ENCODE measurements at regions not wholly inside any gene's neighbourhood (a gene's known extent, or its start where the extent isn't known, plus 50 kb on each side); places are given as distances from the start of the nearest gene placed in this dataset.
A peak's percentile ranks its signal among the peaks of the same experiment; 100 is the strongest.

DNA sequence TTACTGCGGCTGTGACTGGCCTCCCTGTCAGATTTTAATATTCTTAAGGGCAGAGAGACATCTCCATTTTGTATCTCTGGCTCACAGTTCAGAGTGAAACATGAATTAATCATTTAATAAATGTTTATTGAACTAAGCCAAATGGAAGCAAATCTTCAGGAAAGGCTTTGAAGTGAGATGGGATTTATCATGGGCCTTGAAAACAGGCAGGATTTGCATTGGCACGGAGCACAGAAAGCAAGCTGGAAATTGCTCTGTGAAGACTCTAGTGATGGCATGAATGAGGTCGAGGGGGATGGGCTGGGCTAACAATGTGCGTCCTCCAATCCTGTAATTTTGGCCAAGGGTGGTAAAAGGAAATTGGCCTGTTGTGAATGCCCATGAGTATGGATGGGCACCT, 369.8 kb upstream of the SOX11 start:
- ChIA-PET CTCF (no interaction called here), POLR2A (no interaction called here)
- H3K36me3 Mint-ChIP-seq (ENCODE audit: low read depth): no peaks in the 10 kb centered on the region
- H3K4me3 Mint-ChIP-seq: no peak overlapping the region
- no peak for DNase-seq
- no peaks in the 10 kb centered on the region for H3K9me3 Mint-ChIP-seq
- no peaks in the 10 kb centered on the region for H3K4me1 Mint-ChIP-seq
- no peaks in the 10 kb centered on the region for H3K27me3 Mint-ChIP-seq
- no peak overlapping the region for H3K27ac Mint-ChIP-seq

DNA sequence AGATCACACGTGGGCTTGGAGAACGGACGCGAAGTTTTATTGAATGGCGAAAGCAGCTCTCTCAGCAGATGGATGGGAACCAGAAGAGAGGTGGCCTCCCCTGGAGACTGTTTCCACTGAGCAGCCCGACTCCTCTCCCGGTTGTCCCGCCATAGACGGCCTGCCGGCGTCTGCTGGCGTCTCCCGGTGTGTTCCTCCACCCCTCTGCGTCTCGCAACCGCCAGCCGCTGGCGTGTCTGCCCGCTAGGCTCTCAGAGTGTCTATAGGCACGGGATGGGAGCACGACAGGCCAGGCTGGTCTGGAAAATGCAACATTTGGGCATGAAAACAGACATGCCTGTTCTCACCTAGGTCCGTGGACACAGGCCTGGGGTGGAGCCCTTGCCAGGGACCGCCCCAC, 366.7 kb upstream of the SOX11 start:
- Mint-ChIP-seq H3K27me3 (no peaks in the 10 kb centered on the region), H3K4me3 (no peak overlapping the region), H3K27ac (no peak overlapping the region), H3K9me3 (no peaks in the 10 kb centered on the region), H3K36me3 (ENCODE audit: low read depth) (no peaks in the 10 kb centered on the region), H3K4me1 (no peaks in the 10 kb centered on the region)
- POLR2A ChIA-PET: no interaction called here
- CTCF ChIA-PET: no interaction called here
- no peak for DNase-seq

DNA sequence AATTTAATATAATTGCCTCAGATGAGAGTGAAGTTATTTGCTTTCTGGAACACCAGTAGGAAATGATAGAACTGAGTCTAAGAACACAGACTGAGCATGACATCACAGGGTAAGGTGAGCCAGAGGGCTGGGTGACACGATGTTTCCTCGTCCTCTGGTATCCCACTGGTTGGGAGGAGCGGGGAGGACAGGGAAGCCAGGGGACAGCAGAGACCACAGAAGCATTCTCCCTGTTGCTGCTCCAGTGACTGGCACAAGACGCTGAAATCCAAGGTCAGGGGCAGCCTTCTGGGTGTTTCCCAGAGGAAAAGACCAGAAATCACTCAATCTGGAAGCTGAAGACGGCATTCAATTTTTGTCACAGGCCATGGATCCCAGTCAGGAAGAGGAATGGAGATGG, 363.4 kb upstream of the SOX11 start:
- ChIA-PET POLR2A (no interaction called here), CTCF (interaction anchor here (0.6 kb wide), 1 partner anchor 941 kb away, joined by 4 read pairs; no protein-coding TSS in a partner anchor)
- H3K4me3 Mint-ChIP-seq: no peak overlapping the region
- H3K27me3 Mint-ChIP-seq: no peaks in the 10 kb centered on the region
- no peaks in the 10 kb centered on the region for H3K36me3 Mint-ChIP-seq (ENCODE audit: low read depth)
- peaks cover 3% of the 10 kb centered on the region for H3K9me3 Mint-ChIP-seq
- DNase-seq: no peak
- H3K27ac Mint-ChIP-seq: no peak overlapping the region
- H3K4me1 Mint-ChIP-seq: no peaks in the 10 kb centered on the region

DNA sequence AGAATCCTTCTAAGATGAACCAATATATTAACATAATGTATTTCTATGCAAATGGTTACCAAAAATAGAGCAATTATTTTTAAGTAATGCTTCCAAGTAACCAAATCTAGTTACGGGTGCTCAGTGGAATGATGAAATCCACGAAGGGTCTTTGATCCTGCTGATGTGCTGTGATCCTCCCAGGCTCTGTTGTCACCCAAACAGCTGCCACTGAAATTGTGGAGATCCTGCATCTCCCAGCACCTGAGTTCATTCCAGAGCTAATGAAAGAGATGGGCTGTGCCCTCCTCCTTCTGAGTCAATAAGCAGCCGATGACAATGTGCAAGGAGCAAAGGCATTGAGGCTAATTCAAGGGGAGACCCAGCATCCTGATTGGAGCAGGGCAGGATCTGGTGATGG, 362.4 kb upstream of the SOX11 start:
- Mint-ChIP-seq H3K36me3 (ENCODE audit: low read depth) (no peaks in the 10 kb centered on the region), H3K27ac (no peak overlapping the region), H3K4me3 (no peak overlapping the region), H3K4me1 (no peaks in the 10 kb centered on the region), H3K9me3 (peaks cover 3% of the 10 kb centered on the region), H3K27me3 (no peaks in the 10 kb centered on the region)
- ChIA-PET POLR2A (no interaction called here), CTCF (no interaction called here)
- DNase-seq: no peak

DNA sequence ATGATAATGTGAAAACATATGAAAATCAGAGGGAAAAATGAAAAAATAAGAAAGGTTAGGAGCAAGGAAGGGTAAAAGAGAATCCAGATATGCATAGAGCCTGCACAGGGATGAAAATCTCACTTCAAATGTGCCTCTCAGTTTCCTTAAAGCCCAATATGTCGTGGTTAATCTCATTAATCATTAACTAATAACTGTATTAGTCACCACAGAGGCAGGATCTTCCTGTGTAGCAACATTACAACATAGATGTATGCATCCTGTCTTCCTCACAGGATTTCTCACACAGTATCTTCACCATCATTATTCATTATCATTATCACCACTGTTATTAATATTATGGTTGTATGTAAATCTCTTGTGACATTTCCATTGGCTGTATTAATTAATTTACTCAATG, 361.2 kb upstream of the SOX11 start:
- DNase-seq: no peak
- Mint-ChIP-seq H3K4me3 (no peak overlapping the region), H3K27ac (no peak overlapping the region), H3K36me3 (ENCODE audit: low read depth) (no peaks in the 10 kb centered on the region), H3K9me3 (peaks cover 3% of the 10 kb centered on the region), H3K27me3 (no peaks in the 10 kb centered on the region), H3K4me1 (no peaks in the 10 kb centered on the region)
- ChIA-PET CTCF (no interaction called here), POLR2A (no interaction called here)

DNA sequence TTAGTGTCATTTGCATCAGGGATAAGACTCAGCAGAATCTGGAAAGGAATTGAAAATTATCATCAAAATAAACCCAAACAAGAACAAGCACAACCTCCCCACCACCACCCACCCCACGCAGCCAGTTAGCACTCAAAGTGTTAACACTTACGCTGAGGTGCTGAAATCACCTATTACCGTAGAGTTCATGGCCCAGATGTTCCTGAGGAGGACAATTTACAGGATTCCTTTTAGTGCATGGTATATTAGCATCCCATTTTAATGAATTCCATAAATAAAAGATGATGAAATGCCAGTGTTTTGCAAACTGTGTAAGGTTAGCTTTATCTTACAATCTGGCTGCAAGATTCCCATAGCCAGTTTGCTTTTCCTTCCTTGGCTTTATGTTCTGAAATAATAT, 359.3 kb upstream of the SOX11 start:
- H3K9me3 Mint-ChIP-seq: peaks cover 3% of the 10 kb centered on the region
- H3K27ac Mint-ChIP-seq: no peak overlapping the region
- H3K4me1 Mint-ChIP-seq: no peaks in the 10 kb centered on the region
- DNase-seq: no peak
- ChIA-PET POLR2A (no interaction called here), CTCF (no interaction called here)
- H3K27me3 Mint-ChIP-seq: no peaks in the 10 kb centered on the region
- H3K4me3 Mint-ChIP-seq: no peak overlapping the region
- no peaks in the 10 kb centered on the region for H3K36me3 Mint-ChIP-seq (ENCODE audit: low read depth)

DNA sequence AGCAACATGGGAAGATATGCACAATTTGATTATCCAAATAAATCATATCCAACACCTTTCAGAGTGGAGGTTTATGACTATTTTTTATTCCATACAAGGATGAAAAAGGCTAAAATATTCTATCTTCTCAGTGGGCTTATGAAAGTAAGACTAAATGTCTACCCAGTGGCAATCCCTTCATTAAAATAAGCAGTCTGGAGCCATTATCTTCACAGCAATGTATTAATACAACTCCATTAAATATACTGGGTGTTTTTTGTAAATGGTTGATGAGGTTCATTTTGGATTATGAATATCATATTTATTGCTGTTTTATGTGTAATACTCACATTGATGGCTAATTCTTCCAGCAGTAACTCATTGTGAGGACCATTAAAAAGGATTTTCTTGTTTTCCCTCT, 352.7 kb upstream of the SOX11 start:
- H3K4me1 Mint-ChIP-seq: no peaks in the 10 kb centered on the region
- DNase-seq: no peak
- ChIA-PET POLR2A (no interaction called here), CTCF (no interaction called here)
- no peaks in the 10 kb centered on the region for H3K27me3 Mint-ChIP-seq
- H3K4me3 Mint-ChIP-seq: no peak overlapping the region
- no peaks in the 10 kb centered on the region for H3K36me3 Mint-ChIP-seq (ENCODE audit: low read depth)
- H3K9me3 Mint-ChIP-seq: peaks cover 3% of the 10 kb centered on the region
- H3K27ac Mint-ChIP-seq: no peak overlapping the region

DNA sequence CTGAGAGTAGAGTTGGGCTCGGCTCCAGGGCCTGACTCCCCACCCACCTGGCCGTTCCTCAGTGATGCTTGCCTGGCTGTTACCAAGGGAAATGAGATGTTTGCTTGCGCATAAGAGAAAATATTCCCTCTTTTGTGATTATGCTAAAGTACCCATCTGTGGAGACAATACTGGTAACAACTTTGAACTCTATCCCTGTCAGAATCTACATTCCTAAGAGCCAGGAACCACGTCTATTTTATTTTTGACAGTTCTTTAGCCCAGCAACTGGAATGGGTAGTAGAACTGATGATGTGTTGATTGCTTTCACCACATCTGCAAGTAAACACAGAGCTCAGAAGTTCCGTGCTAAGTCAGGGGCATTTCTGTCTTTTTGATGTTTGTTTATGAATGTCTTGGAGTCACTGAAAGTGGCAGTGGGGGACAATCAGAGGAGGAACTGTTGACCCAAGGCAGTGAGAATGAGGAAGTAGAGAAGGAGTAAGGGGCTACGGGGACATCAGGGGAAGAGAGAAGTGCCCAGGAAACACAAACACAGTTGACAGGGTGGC, 348.3 kb upstream of the SOX11 start:
- CTCF ChIA-PET: no interaction called here
- Mint-ChIP-seq H3K27me3 (no peaks in the 10 kb centered on the region), H3K36me3 (ENCODE audit: low read depth) (no peaks in the 10 kb centered on the region), H3K4me1 (no peaks in the 10 kb centered on the region), H3K27ac (no peak overlapping the region), H3K9me3 (no peaks in the 10 kb centered on the region), H3K4me3 (no peak overlapping the region)
- POLR2A ChIA-PET: no interaction called here
- no peak for DNase-seq

DNA sequence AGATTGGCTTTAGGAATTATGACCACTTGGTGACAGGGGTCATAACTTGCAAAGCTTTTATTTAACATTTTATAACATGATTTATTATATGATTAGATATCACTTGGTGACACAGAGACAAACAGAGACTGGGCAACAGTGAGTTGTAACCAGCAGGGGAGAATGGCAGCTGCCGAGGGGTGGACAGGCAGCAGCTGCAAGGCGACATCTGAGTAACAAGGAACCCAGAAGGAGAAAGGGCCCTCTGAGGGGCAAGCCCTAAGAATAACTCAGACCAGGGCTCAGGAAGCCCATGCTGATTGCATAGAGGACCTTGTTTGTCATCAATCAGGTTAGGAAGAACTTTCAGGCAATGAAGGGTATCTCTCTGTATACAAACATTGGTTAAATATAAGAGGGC, 339.9 kb upstream of the SOX11 start:
- Mint-ChIP-seq H3K36me3 (ENCODE audit: low read depth) (no peaks in the 10 kb centered on the region), H3K27me3 (no peaks in the 10 kb centered on the region), H3K9me3 (no peaks in the 10 kb centered on the region), H3K27ac (no peak overlapping the region), H3K4me3 (no peak overlapping the region), H3K4me1 (no peaks in the 10 kb centered on the region)
- ChIA-PET POLR2A (no interaction called here), CTCF (no interaction called here)
- DNase-seq: no peak

DNA sequence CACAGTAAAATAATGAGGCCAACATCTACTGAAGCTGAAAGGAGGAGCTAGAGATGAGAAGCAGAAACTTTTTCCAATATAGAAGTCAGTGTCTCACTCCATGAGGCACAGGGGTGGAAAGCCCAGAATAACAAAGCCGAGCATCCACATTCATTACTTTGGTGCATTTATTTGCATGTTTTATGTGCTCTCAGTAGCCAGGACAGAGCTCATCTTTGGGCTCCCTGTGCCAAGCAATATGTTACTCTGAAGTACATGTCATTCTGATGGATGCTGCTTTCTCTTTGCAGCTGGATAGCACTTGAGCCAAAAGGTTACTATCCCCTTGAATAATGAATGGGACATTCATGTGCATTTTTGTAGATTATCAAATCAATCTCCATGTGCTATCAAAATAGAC, 338.6 kb upstream of the SOX11 start:
- no peaks in the 10 kb centered on the region for H3K4me1 Mint-ChIP-seq
- H3K36me3 Mint-ChIP-seq (ENCODE audit: low read depth): no peaks in the 10 kb centered on the region
- no peak for DNase-seq
- CTCF ChIA-PET: no interaction called here
- no peaks in the 10 kb centered on the region for H3K27me3 Mint-ChIP-seq
- no peak overlapping the region for H3K27ac Mint-ChIP-seq
- POLR2A ChIA-PET: no interaction called here
- H3K4me3 Mint-ChIP-seq: no peak overlapping the region
- H3K9me3 Mint-ChIP-seq: no peaks in the 10 kb centered on the region

DNA sequence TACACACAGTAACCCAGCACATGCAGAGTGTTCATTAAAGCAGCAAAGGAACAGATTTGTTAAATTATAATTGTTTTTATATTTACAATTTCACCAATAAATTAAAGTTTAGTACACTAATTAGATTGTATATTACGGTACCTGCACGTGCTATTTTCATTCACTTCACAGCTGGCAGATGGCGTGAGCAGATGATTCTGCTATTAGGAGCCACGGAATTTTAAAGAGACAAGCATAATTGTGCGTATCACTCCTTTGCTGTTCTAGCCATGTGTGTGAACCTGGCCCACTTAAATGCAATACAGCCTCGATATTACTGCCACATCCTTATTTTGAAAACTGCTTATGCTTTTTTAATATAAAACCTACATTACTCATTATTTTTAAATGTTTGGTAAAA, 332.8 kb upstream of the SOX11 start:
- POLR2A ChIA-PET: no interaction called here
- H3K4me1 Mint-ChIP-seq: no peaks in the 10 kb centered on the region
- no peaks in the 10 kb centered on the region for H3K27me3 Mint-ChIP-seq
- no peaks in the 10 kb centered on the region for H3K9me3 Mint-ChIP-seq
- no peak overlapping the region for H3K27ac Mint-ChIP-seq
- H3K4me3 Mint-ChIP-seq: no peak overlapping the region
- DNase-seq: no peak
- H3K36me3 Mint-ChIP-seq (ENCODE audit: low read depth): no peaks in the 10 kb centered on the region
- CTCF ChIA-PET: no interaction called here

DNA sequence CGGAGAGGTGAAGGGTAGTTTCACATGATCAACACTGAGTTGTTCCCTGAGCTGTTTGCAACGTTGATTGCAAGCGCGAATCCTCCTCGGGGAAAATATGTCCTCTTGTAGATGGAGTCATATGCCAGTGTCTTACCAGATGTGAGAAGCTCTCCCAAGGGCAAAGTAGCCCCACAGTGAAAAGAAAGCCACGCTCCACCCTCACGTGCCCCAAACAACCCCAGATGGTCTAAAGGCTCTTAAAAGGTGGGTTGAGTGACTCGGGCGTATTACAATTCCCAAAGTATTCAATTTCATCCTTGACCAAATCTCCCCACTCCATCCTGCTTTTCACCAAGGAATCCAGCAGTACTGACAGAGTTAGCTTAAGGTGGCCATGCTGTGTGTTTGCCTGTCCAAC, 332.1 kb upstream of the SOX11 start:
- Mint-ChIP-seq H3K4me3 (no peak overlapping the region), H3K9me3 (no peaks in the 10 kb centered on the region), H3K36me3 (ENCODE audit: low read depth) (no peaks in the 10 kb centered on the region), H3K4me1 (no peaks in the 10 kb centered on the region), H3K27ac (no peak overlapping the region), H3K27me3 (no peaks in the 10 kb centered on the region)
- CTCF ChIA-PET: no interaction called here
- DNase-seq: no peak
- POLR2A ChIA-PET: no interaction called here

DNA sequence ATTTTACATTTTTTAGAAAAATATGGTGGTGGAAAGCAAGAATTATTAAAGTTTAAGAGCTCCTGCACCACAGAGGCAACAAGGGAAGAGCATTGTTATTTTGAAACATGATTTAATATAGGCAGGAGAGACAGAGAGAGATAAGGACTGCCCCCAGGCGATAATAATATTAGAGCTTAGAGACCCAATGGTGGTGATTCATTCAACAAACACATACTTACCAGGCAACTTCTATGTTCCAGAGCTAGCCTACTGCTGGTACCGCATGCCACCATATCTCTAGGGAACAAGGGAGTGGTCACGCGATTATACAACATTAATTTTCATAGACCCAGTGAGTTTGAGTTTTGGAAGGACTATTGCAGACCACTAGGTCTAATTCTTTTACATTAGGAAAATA, 327.8 kb upstream of the SOX11 start:
- no peaks in the 10 kb centered on the region for H3K9me3 Mint-ChIP-seq
- H3K4me3 Mint-ChIP-seq: no peak overlapping the region
- ChIA-PET CTCF (no interaction called here), POLR2A (no interaction called here)
- no peaks in the 10 kb centered on the region for H3K4me1 Mint-ChIP-seq
- no peak overlapping the region for H3K27ac Mint-ChIP-seq
- H3K36me3 Mint-ChIP-seq (ENCODE audit: low read depth): no peaks in the 10 kb centered on the region
- DNase-seq: no peak
- H3K27me3 Mint-ChIP-seq: no peaks in the 10 kb centered on the region

DNA sequence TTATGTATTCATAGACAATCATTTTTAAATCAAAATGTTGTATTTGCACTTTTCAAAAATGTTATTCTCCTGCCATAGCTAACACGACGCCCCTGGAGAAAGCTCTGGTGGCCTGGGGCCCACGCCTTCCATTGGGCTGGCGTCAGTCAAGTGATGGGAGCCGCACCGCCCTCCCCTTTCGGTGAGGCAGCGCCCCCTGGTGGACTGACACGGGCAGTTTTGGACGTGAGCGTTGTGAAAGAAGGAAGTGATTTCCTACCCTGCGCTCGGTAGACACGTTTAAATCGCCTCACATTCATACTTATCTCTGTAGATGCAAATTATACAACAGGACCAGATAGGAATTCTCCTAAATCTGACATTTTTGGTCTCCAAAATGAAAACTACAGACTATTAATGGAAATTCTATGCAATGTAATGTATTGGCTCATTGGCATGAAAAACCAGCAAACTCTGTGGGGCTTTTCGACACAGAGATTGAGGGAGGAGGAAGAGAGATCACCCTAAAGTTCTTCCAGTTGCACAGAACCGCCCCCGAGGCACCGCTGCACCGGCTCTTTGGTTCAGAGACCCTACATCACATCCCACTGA, 326.2 kb upstream of the SOX11 start:
- no peak overlapping the region for H3K4me3 Mint-ChIP-seq
- H3K27ac Mint-ChIP-seq: no peak overlapping the region
- POLR2A ChIA-PET: no interaction called here
- H3K9me3 Mint-ChIP-seq: no peaks in the 10 kb centered on the region
- no peaks in the 10 kb centered on the region for H3K4me1 Mint-ChIP-seq
- no peaks in the 10 kb centered on the region for H3K36me3 Mint-ChIP-seq (ENCODE audit: low read depth)
- no peaks in the 10 kb centered on the region for H3K27me3 Mint-ChIP-seq
- CTCF ChIA-PET: no interaction called here
- peak; percentile 61 for DNase-seq

DNA sequence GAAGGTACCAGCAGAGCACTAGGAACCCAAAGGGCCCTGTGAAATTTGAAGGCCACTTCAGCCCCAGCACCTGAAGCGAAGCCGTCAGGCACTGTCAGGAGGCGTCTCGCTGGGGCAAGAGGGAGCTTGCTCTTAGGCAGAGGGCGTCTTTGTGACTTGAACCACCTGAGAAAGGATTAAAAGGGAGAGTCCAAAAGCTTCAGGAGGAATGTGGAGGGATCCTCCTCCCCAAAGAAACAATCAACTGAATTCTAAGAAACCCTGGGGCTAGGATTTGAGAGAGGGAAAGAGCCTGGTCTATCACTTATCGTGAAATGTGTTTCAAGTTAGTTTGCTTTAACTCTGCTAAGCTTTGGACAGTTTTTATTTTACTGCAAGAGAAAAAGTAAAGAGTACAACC, 324.9 kb upstream of the SOX11 start:
- POLR2A ChIA-PET: no interaction called here
- Mint-ChIP-seq H3K36me3 (ENCODE audit: low read depth) (no peaks in the 10 kb centered on the region), H3K4me3 (no peak overlapping the region), H3K4me1 (no peaks in the 10 kb centered on the region), H3K27ac (no peak overlapping the region), H3K9me3 (no peaks in the 10 kb centered on the region), H3K27me3 (no peaks in the 10 kb centered on the region)
- CTCF ChIA-PET: no interaction called here
- DNase-seq: no peak
